HCT116 (cell line): ENCODE measurements at regions not wholly inside any gene's neighbourhood (a gene's known extent, or its start where the extent isn't known, plus 50 kb on each side); places are given as distances from the start of the nearest gene placed in this dataset.

Source experiments
- ATAC-seq: fragments of 200-7000 bp; cut with Tn5 transposase; 2 replicates; pipeline ENCODE4 v1.9.1; 2020; ENCODE audit warnings: mild to moderate bottlenecking, moderate library complexity
- BruUV-seq: library from RNA; stranded (reverse); fragments of 400-500 nt; replicated peaks from 2 replicates; lab custom pipeline; 2021; lab: Mats Ljungman, UMichigan
- CTCF ChIA-PET: fragments of 300-600 bp; sonication (Branson Sonifier 250); formaldehyde crosslinking; loops from one replicate; lab custom pipeline; 2021; ENCODE audit warnings: antibody characterized with exemption; lab: Charles Lee
- POLR2A ChIA-PET: fragments of 300-600, 350-600 bp; sonication (Branson Sonifier 250); formaldehyde crosslinking; loops from one replicate; lab custom pipeline; 2021; ENCODE audit warnings: antibody characterized with exemption; lab: Charles Lee
- RAD21 ChIA-PET, 2 experiments: fragments of 300-600 bp; sonication (Branson Sonifier 250); formaldehyde crosslinking; loops; one replicate each; lab custom pipeline; 2023; ENCODE audit warnings: low total read pairs in 2 of 2; ENCODE audit not compliant: uncharacterized antibody in 2 of 2, unreplicated experiment in 2 of 2, low non-redundant PET in 1 of 2; lab: Charles Lee
- DNase-seq: peaks from one replicate; pipeline ENCODE4 v3.0.0-alpha.2; 2010; ENCODE audit warnings: low read depth, low spot score
- H2AFZ ChIP-seq: fragments of 200-600 bp; shearing (Covaris generic), sonication (generic); 2 replicates; pipeline ENCODE4 v1.6.1; 2017; ENCODE audit warnings: low read depth, mixed run types, mixed read lengths, antibody characterized with exemption, low read length; ENCODE audit not compliant: poor library complexity, severe bottlenecking
- H3K27ac ChIP-seq: 2 replicates; pipeline ENCODE4 v1.5.1; 2012; ENCODE audit warnings: low read depth, low read length
- H3K27me3 ChIP-seq: fragments of 200-600 bp; sonication (generic); 2 replicates; pipeline ENCODE4 v1.6.1; 2016; ENCODE audit warnings: mixed run types, low read length, mixed read lengths; ENCODE audit not compliant: insufficient read depth
- H3K36me3 ChIP-seq, 2 experiments: fragments of 200-500 bp in 1 of 2; fragments of 200-600 bp in 1 of 2; sonication (Bioruptor generic) in 1 of 2; sonication (generic) in 1 of 2; 2 replicates each; pipeline versions ENCODE4 v1.5.1 to v1.6.1; 2014 to 2016; ENCODE audit warnings: low read length in 2 of 2, inconsistent platforms in 1 of 2, mixed read lengths in 1 of 2, mixed run types in 1 of 2; ENCODE audit not compliant: insufficient read depth in 2 of 2, control insufficient read depth in 1 of 2
- H3K4me1 ChIP-seq, 2 experiments: fragments of 200-600 bp in 1 of 2; sonication (generic) in 1 of 2; 2 replicates each; pipeline versions ENCODE4 v1.5.1 to v1.6.1; 2012 to 2017; ENCODE audit warnings: low read length in 2 of 2, inconsistent platforms in 1 of 2, mild to moderate bottlenecking in 1 of 2, mixed read lengths in 1 of 2, mixed run types in 1 of 2, moderate library complexity in 1 of 2; ENCODE audit not compliant: insufficient read depth in 2 of 2, control insufficient read depth in 1 of 2
- H3K4me2 ChIP-seq: fragments of 200-600 bp; sonication (generic); 2 replicates; pipeline ENCODE4 v1.6.1; 2017; ENCODE audit warnings: mixed run types, low read length, mixed read lengths
- H3K4me3 ChIP-seq, 2 experiments: fragments of 200-600 bp in 1 of 2; sonication (generic) in 1 of 2; replicated peaks in 1 of 2; 2 replicates each; pipeline ENCODE4 v1.5.1; 2011 to 2016; ENCODE audit warnings: low read length in 2 of 2, control low read depth in 1 of 2, low read depth in 1 of 2, mild to moderate bottlenecking in 1 of 2, mixed read lengths in 1 of 2, mixed run types in 1 of 2
- H3K79me2 ChIP-seq: fragments of 200-600 bp; sonication (generic); 2 replicates; pipeline ENCODE4 v1.6.1; 2017; ENCODE audit warnings: mild to moderate bottlenecking, mixed run types, low read length, moderate library complexity, mixed read lengths; ENCODE audit not compliant: insufficient read depth
- H3K9ac ChIP-seq: fragments of 200-600 bp; sonication (generic); 2 replicates; pipeline ENCODE4 v1.6.1; 2016; ENCODE audit warnings: low read length, mixed read lengths
- H3K9me2 ChIP-seq: fragments of 200-600 bp; sonication (generic), shearing (Covaris generic); 2 replicates; pipeline ENCODE4 v1.6.1; 2017; ENCODE audit warnings: mixed run types, mild to moderate bottlenecking, moderate library complexity; ENCODE audit not compliant: insufficient read depth
- H3K9me3 ChIP-seq, 2 experiments: fragments of 200-500 bp in 1 of 2; fragments of 200-600 bp in 1 of 2; sonication (Bioruptor generic) in 1 of 2; sonication (generic) in 1 of 2; 2 replicates each; pipeline ENCODE4 v1.6.1; 2014 to 2017; ENCODE audit warnings: low read length in 2 of 2, mixed read lengths in 2 of 2, inconsistent platforms in 1 of 2, low read depth in 1 of 2, mild to moderate bottlenecking in 1 of 2, mixed run types in 1 of 2, moderate library complexity in 1 of 2; ENCODE audit not compliant: control insufficient read depth in 1 of 2, insufficient read depth in 1 of 2
- H4K20me1 ChIP-seq: fragments of 200-600 bp; sonication (generic), shearing (Covaris generic); 2 replicates; pipeline ENCODE4 v1.6.1; 2017; ENCODE audit warnings: mixed run types, mild to moderate bottlenecking, moderate library complexity; ENCODE audit not compliant: insufficient read depth
- CBX3 ChIP-seq: IDR thresholded peaks from 2 replicates; pipeline ENCODE4 v1.6.1; 2012; ENCODE audit warnings: low read depth
- CEBPB ChIP-seq: IDR thresholded peaks from 2 replicates; pipeline ENCODE4 v1.6.1; 2012; ENCODE audit warnings: low read depth
- EGR1 ChIP-seq: IDR thresholded peaks from 2 replicates; pipeline ENCODE4 v1.6.1; 2012; ENCODE audit warnings: low read depth
- ELF1 ChIP-seq: IDR thresholded peaks from 2 replicates; pipeline ENCODE4 v1.6.1; 2012; ENCODE audit warnings: low read depth, borderline replicate concordance
- EZH2 ChIP-seq: fragments of 200-600 bp; sonication (generic); IDR thresholded peaks from 2 replicates; pipeline ENCODE4 v1.6.1; 2017; ENCODE audit warnings: antibody characterized with exemption, mixed run types
- FOSL1 ChIP-seq: IDR thresholded peaks from 2 replicates; pipeline ENCODE4 v1.6.1; 2012; ENCODE audit warnings: low read depth
- POLR2AphosphoS5 ChIP-seq: IDR thresholded peaks from 2 replicates; pipeline ENCODE4 v1.6.1; 2011; ENCODE audit warnings: mild to moderate bottlenecking, low read depth, low read length, moderate library complexity
- REST ChIP-seq: IDR thresholded peaks from 2 replicates; pipeline ENCODE4 v1.6.1; 2012; ENCODE audit warnings: low read depth
- SIN3A ChIP-seq: IDR thresholded peaks from 2 replicates; pipeline ENCODE4 v1.6.1; 2012; ENCODE audit warnings: low read depth
- YY1 ChIP-seq: IDR thresholded peaks from 2 replicates; pipeline ENCODE4 v1.6.1; 2011; ENCODE audit warnings: low read length, low read depth, moderate library complexity, mild to moderate bottlenecking; ENCODE audit not compliant: insufficient replicate concordance; ENCODE audit errors: extremely low read depth
- ZBTB33 ChIP-seq: IDR thresholded peaks from 2 replicates; pipeline ENCODE4 v1.6.1; 2011; ENCODE audit warnings: mild to moderate bottlenecking, low read length, moderate library complexity; ENCODE audit not compliant: insufficient replicate concordance; ENCODE audit errors: extremely low read depth
- ZFX ChIP-seq: fragments of 450-650 bp; IDR thresholded peaks from 2 replicates; pipeline ENCODE4 v1.6.1; 2017
- ZNF274 ChIP-seq: fragments of 200-500 bp; sonication (Bioruptor generic); IDR thresholded peaks from 2 replicates; pipeline ENCODE4 v1.6.1; 2014; ENCODE audit warnings: mild to moderate bottlenecking, low read depth, low read length, inconsistent platforms
- intact Hi-C: fragments of 100-400 bp; cut with micrococcal nuclease; formaldehyde crosslinking; loops from 2 replicates; pipeline ENCODE4 v1.10.0; 2022
- TF ChIP-seq, protein P1 (sequence below): IDR thresholded peaks from 2 replicates; pipeline ENCODE4 v1.6.1; 2012

DNA sequence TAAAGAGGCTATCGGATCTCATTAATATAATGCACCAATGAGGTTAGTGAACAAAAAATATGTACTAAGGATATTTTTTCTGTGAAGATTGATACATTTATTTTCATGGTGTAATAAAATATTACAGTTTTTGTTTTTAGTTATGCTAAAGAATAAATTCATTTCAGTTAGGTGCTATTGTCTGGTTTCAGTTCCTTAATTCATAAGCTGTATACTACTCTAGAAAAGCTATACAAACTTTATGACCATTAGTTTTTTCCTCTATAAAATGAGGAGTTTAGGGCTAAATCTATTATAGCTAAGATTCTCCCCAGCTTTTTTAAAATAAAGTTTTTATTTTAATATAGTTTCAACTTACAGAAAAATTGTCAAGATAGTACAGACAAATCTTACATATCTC is 1311.7 kb upstream of the NXPH2 start:
- Histone ChIP-seq H3K9me2 (no peaks in the 10 kb centered on the region), H2AFZ (no peak overlapping the region), H3K27ac (no peak overlapping the region)
- intact Hi-C loops, result no loop called here
- POLR2A ChIA-PET, result no interaction called here
- no peak for DNase-seq
- TF ChIP-seq POLR2AphosphoS5 (no peak), SIN3A (no peak), EGR1 (no peak), ZBTB33 (no peak), FOSL1 (no peak), EZH2 (no peak), CEBPB (no peak)
- TF ChIP-seq, protein P1, sequence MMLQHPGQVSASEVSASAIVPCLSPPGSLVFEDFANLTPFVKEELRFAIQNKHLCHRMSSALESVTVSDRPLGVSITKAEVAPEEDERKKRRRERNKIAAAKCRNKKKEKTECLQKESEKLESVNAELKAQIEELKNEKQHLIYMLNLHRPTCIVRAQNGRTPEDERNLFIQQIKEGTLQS, result no peak
- TF ChIP-seq, all 23 proteins: peak for 0
- ATAC-seq, result no peak
- Histone ChIP-seq H3K4me3 (no peak overlapping the region), H3K9me3 (no peaks in the 10 kb centered on the region), H3K9ac (no peak overlapping the region), H3K79me2 (no peaks in the 10 kb centered on the region), H4K20me1 (no peaks in the 10 kb centered on the region), H3K4me1 (no peaks in the 10 kb centered on the region), H3K4me2 (no peak overlapping the region), H3K27me3 (no peaks in the 10 kb centered on the region), H3K36me3 (no peaks in the 10 kb centered on the region)
- ChIA-PET RAD21 (no interaction called here), CTCF (no interaction called here)
- BruUV-seq, result no TSS peak

GRCh38 chr2:140086964-140087363 is 1306.8 kb upstream of the NXPH2 start:
- BruUV-seq, result no TSS peak
- no peak for DNase-seq
- TF ChIP-seq YY1 (no peak), CBX3 (no peak), ZNF274 (no peak), ZFX (no peak), REST (no peak), ELF1 (no peak), ZBTB33 (no peak)

More at GRCh38 chr2:140086964-140087363, 1306.8 kb upstream of the NXPH2 start:
- ATAC-seq, result no peak
- ChIA-PET CTCF (no interaction called here), POLR2A (no interaction called here), RAD21 (no interaction called here)
- H3K9me2 ChIP-seq, result no peaks in the 10 kb centered on the region; the same call in 1 of the 2 replicates
- no peak overlapping the region for H3K4me3 ChIP-seq
- H3K27ac ChIP-seq, result no peak overlapping the region
- no peaks in the 10 kb centered on the region for H3K36me3 ChIP-seq
- no peaks in the 10 kb centered on the region for H4K20me1 ChIP-seq
- no peak overlapping the region for H3K4me2 ChIP-seq
- no peaks in the 10 kb centered on the region for H3K27me3 ChIP-seq
- no peaks in the 10 kb centered on the region for H3K79me2 ChIP-seq
- no peak overlapping the region for H2AFZ ChIP-seq
- no peak overlapping the region for H3K9ac ChIP-seq
- no peaks in the 10 kb centered on the region for H3K4me1 ChIP-seq
- intact Hi-C loops, result loop anchor here (10.0 kb wide), 1 partner anchor 1468 kb away; no protein-coding TSS in a partner anchor
- no peaks in the 10 kb centered on the region for H3K9me3 ChIP-seq
